ENCODE measurements at regions not wholly inside any gene's neighbourhood (a gene's known extent, or its start where the extent isn't known, plus 50 kb on each side); places are given as distances from the start of the nearest gene placed in this dataset.
A peak's percentile ranks its signal among the peaks of the same experiment; 100 is the strongest.
"Not testable (repeated sequence)": the region's sequence is repeated elsewhere in the genome, so short reads cannot be mapped to it uniquely, and the experiment has no call there.

DNA sequence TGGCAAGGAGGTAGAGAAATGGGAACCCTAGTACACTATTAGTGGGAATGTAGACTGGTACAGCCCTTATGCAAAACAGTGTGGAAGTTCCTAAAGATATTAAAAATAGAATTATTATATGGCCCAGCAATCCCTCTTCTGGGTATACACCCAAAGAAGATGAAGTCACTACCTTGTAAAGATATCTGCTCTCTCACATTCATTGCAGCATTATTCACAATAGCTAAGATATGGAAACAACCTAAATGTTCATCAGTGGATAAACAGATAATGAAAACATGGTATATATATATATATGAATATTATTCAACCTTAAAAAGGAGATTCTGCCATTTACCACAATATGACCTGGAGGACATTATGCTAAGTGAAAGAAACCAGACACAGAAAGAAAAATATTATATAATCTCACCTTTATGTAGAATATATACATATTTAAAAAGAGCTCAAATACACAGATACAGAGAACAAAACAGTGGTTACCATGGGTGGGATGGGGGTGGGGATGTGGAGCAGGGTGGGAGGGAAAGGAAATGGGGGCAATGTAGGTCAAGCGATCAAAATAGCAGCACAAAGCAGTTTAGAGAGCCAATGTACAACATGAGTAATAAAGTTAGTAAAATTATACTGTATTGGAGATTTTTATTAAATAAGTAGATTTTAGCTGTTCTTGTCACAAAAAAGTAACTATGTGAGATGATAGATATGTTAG is 138.6 kb downstream of the SPRY1 start:
- DNase-seq (ENCODE audit: low read depth), result no peak

DNA sequence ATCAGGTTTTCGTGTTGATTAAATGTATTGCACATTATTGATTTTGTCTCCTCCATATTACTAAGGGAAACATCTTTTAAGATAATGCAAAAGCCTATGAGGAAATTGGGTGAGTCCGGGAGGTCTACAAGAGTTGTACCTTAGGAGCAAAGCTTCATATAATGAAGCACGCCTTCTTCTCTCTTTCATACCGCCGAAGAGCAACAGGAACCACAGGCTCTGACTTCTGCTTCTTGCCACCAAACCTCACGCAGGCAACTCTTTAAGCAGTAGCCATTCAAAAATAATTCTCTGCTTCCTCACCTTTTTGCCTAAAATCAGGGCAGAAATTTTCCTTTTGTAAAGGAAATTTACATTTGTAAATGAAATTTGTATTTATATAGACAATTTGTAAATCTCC is 139.6 kb downstream of the SPRY1 start:
- DNase-seq (ENCODE audit: low read depth), result no peak

DNA sequence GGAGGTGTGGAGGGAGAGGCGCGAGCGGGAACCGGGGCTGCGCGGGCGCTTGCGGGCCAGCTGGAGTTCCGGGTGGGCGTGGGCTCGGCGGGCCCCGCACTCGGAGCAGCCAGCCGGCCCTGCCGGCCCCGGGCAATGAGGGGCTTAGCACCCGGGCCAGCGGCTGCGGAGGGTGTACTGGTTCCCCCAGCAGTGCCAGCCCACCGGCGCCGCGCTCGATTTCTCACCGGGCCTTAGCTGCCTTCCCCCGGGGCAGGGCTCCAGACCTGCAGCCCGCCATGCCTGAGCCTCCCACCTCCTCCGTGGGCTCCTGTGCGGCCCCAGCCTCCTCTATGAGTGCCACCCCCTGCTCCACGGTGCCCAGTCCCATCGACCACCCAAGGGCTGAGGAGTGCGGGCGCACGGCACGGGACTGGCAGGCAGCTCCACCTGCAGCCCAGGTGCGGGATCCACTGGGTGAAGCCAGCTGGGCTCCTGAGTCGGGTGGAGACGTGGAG is 141.4 kb downstream of the SPRY1 start:
- not testable (repeated sequence) for DNase-seq (ENCODE audit: low read depth)

DNA sequence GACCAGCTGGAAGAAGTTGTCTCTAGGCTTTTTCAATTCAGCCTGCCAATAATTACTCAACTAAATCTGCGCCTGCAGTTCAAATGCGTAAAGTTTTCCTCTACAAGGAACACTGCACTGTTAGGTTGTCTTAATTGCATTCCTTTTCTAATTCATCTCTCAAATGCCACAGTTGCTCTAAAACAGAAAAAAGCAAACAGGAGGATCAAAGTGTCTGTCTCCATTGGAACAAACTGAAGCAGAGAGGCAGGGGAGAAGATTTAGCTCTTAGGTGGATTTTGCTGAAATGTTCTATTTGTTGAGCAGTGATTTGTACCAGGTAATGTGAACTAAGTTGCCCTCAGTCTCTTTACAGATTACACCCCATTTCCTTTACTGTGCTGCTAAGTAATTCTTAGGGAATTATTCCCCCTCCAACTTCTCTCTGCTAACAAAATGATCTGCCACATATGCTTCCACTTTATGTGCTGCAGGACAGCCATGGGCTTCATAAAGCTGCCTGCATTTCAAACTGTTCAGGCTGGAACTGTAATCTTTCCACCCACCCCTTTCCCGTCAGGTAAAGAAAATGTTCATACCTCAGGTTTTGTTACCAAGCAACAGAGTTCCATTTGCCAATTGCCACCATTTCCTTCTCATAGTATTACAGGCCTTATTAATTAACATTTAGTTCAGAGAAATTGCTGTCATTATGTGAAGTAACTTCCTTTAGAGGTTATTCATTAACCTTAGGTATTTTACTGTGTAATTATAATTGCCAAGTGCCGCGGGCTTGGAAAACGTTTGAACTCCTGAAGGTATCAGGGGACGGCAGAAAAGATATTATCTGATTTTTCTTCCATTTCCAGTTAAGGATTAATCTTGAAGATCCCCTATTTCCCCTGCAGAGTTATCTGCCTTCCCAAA is 149.3 kb downstream of the SPRY1 start:
- DNase-seq (ENCODE audit: low read depth), result no peak

DNA sequence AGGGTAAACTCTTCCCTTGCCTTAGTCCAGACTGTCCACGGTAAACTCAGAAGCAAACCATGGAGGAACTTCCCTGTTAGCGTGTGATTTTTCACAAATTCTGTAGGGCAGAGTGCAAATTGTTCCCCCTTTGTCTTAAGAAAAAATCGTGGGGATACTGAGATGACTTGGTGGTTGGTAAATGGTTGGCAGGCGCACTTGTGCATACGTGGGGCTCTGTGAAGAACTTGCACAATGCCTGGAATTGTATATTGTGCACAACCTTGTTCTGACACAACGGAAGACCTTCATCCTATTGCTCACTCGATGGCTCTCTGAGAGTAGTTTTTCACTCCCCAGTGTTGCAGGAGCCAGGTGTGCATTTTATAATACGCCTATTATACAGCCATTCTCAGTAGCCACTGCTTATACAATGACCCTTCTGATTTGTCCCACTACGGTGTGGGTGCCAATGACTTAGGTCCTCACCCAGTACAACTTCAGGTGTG is 150.0 kb downstream of the SPRY1 start:
- DNase-seq (ENCODE audit: low read depth), result no peak

DNA sequence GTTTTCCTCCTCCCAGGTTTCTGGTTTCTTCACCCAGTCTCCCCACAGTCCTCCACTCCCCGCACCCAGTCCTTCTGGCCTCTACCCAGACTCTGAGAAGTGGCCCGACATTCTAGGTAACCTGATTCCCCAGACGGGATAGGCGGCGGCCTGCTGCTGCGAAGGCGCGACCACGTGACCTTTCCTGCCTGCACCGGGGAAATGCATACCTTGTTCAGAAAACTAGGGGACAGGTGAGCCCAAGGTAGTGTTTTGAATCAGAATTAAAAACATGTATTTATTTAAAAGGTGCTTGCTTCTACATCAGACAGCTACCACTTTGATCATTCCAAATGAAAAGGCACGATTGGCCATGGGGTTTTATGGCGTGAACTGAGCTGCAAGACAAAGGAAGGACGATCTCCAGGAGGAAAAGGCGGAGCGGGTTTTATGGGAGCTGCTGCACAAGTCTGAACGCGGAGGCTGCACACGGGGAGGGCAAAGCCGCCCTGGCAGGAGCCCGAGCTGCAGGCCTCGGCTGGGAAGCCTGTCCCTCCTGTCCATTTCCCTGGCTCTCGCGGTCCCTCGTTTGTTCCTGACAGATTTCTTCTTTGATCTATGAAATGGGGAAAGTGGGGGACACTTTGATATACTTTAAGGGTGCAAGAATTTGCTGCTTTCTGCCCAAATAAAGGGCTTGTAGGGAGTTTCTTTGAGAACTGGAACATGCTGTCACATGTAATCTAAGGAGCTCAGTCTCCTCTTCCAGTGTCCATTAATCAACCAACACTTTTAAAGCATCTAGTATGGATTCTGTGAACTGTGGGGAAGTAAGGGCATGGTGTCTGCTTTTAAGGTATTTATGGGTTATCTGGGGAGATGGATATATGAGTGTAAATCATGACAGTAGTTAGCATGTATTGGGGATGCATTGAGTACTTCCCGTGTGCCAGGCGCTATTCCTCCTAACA is 150.9 kb downstream of the SPRY1 start:
- DNase-seq (ENCODE audit: low read depth), result no peak

DNA sequence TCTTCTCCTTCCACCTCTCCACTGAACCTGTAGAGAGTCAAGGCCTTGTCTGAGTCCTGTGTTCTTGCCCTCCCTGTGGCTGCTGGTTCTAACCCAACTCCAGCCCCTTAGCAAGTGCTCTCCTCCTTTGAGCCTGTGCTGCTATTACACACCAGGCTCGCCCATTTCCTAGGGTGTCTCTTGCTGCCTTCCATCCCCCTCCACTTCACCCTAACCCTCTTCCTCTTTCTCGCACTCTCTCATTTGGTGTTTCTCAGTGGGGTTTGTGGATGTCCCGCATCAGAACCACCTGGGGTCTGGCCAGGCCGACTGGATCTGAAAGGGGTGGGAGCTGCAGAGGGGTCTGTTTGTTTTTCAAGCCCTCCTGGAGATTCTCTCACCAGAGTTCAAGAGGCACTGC is 156.7 kb downstream of the SPRY1 start:
- DNase-seq (ENCODE audit: low read depth), result no peak

DNA sequence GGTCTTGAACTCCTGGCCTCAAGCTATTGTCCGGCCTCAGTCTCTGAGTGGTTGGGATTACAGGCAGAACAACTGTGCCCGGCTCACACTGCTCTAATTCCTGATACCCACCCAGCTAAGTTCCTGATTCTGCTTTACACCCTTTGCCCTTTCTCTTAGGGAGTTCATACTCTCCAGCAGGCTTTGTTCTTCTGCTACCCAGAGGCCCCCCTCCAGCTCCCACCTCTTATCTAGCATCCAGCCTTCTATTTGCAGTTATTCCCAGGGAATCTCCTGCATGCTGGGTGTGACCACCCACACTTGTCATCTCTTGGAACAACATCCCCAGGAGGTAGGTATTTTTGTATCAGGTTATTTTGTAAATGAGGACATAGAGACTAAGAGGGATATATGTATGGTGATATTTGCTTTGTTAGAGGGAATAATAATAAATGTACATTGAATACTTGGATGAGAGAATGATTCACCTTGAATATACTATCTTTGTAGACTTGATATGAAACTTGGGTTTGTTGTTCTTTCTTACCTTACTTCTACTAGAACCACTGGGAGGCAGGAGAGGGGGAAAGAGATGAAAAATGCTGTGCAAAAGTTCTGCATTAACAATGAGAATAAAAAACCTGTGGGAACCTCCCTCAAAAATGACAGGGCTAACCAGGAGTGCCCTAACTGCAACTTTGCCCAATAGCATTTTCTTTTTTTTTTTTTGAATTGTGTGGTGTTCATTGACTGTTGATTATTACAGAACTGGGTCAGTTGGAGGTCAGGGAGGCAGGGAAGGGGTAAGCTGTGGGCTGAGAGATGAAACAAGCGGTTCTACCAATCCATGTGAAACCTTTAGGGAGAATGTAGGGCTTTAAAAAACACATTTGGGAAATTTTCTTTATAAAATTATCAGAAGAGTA is 157.4 kb downstream of the SPRY1 start:
- DNase-seq (ENCODE audit: low read depth), result no peak

DNA sequence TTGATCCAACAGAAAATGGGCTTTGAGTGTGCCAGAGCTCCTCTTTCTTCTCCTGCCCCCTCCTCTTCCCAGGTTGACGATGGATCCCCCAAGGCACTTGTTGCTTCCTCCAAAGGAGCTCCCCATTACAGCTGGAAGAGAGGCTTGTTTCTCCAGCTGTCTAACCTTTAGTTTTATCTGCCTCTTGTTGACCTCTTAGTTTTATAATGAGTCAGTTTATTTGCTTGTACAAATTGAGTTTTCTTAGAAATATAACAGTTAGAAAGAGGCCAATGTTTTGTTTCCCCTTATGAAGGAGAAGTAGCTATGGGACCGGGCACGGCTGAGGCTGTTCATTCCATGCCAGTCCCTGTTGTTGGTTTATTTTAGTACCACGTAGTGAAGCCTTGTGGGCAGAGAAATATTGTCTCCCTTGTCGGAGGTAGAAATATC is 158.2 kb downstream of the SPRY1 start:
- no peak for DNase-seq (ENCODE audit: low read depth)

DNA sequence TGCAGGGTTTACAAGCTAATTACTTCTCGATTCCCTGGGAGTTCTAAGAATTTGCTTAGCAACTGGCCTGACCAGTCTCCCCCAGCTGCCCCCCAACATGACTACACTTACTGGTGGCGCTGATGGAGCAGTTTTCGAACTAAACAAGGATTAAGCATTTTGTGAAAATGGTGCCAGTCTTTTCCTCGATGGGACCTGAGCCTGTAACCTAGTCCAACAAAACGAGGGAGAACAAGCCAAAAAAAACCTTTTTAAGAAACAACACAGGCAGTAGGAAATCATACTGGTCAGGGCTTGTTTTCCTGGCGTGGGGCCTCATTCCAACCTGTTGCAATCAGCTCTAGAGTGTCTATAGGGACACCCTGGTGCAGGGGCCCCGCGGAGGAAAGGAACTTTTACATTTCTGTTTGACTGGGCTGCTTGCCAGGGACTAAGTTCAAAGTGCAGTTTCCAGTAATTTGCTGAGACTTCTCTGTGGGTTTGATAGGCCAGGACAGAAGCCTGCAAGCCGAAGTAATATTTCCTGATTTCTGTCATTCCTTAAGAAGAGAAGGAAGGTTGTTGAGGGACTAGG is 158.7 kb downstream of the SPRY1 start:
- DNase-seq (ENCODE audit: low read depth), result peak; percentile 43

DNA sequence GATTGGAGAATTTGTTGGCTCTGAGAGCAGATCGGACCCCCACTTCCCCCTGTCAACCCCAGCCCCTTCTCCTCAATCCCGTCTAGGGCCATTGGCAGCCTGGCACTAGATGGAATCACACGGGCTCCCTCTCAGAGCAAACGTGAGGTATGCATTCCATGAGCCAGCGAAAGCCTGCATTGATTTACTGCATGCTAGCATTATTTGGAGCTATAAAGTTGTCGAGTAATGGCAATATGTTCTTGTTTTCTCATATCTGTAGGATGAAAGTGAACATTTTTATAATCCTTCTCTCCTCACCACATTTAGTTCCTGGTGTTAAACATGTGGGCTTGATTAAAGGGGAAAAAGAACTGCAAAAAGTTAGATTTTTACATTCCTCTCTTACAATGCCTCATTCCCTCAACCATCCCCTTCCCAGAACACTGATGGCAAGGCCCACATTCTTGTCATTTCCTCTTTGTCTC is 159.2 kb downstream of the SPRY1 start:
- no peak for DNase-seq (ENCODE audit: low read depth)

DNA sequence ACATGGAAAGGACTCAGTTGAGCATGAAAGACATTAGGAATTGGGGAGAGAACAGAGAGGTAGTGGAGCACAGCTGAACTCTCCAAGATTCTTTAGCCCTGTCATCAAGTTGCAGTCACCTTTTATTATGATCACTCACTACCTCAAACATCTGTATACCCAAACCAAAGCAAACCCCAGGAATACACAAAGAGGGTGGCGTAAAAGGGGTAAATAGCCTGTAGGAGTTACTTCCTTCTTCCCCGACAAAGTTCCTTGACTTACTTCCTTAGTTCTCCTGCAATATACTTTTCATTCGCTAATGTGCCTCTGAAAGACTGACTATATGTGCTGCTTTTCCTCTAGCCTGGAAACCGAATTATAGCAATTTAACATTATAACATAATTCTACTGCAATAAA is 159.9 kb downstream of the SPRY1 start:
- DNase-seq (ENCODE audit: low read depth), result no peak

DNA sequence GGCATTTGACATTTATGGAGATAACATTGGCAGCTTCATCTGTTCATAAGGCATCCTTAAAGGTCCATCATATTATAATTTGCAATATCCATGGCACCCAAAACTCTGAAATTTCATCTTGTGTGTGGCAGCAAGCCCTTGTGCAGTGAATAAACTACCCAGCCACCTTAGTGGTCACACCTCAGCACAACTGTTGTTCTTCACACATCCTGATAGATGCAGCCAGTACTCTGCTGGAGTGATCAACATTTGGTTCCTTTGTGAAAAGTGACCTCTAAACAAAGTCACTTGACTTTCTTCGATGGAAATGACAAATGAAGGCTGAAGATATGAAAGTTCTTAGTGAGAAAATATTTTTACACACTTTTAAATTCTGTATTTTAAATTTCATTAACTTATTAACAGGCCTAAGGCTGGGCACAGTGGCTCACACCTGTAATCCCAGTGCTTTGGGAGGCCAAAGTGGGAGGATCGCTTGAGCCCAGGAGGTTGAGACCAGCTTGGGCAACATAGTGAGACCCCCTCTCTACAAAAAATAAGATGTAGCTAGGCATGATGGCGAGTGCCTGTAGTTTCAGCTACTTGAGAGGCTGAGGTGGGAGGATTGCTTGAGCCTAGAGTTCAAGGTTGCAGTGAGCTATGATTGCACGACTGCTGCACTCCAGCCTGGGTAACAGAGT is 161.4 kb downstream of the SPRY1 start:
- DNase-seq (ENCODE audit: low read depth), result no peak

DNA sequence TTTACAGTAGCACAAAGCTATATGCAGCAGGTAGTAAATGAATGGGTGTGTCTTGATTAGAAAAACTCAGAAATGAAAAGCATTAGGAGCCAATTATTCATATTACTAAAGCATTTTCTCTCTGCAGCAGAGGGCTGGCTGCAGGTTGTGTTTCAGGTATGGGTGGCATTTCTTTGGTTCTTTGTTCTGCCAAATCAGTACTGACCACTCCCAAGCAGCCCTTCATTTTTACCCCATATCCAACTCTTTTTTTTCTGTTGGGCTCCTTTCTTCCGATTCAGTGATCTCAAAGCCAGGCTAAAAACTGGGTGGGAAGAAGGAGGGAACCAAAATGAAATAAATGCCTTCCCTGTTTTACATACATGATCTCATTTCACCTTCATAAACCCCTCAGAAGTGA is 162.3 kb downstream of the SPRY1 start:
- DNase-seq (ENCODE audit: low read depth), result no peak

DNA sequence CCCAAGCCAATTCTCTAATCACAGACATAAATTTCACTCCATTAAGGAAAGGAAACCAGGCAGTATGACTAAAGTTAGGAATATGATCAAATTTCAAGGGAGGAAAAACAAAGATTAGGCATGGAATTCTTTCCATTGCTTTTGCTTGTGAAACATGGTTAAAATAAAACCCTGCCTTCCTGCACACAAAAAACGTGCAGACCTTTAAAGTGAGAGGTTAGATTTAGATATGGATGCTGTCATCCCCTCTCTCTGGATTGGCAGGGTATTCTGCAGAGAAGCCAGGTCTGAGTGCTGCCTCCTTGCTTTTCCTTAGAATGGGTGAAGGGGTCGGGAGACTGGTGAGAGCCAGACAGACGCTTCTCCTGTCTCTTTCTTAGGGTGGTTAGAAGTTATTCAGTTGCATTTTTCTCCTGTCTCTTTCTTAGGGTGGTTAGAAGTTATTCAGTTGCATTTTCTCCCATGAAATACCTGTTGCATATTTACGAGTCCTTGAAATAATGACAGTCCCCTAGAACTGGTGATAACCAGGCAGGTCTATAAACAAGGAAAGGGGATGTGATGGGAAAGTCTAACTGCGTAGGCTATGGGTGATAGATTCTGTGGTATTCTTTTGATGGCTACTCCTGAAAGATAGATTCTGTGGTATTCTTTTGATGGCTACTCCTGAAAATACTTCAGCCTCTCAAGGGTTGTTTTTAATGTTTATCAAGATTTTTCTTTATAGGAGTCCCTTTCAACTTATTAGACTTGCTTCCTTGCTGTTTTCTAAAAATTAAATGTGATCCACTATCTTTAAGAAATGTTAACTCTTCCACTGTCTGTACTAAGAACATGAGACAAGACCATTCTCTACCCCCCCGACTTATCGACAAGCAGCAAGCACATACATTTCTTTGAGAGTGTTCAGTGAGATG is 163.6 kb downstream of the SPRY1 start:
- DNase-seq (ENCODE audit: low read depth), result peak; percentile 8

DNA sequence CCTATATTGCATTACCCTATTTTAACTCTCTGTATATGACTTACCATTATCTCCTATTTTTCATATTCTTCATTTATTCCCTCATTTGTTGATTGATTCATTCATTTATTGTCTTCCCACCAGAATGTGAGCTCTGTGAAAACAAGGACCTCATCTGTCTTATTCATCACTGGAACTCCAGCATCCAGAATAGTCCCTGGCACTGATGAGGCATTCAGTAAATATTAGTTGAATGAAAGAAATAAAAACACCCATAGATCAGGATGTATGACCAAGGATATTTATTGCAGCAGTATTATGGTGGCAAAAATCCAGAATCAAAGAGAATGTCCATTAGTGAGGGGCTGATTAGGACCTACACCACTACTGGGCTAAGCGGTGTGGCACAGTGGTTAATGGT is 164.9 kb downstream of the SPRY1 start:
- DNase-seq (ENCODE audit: low read depth), result no peak

DNA sequence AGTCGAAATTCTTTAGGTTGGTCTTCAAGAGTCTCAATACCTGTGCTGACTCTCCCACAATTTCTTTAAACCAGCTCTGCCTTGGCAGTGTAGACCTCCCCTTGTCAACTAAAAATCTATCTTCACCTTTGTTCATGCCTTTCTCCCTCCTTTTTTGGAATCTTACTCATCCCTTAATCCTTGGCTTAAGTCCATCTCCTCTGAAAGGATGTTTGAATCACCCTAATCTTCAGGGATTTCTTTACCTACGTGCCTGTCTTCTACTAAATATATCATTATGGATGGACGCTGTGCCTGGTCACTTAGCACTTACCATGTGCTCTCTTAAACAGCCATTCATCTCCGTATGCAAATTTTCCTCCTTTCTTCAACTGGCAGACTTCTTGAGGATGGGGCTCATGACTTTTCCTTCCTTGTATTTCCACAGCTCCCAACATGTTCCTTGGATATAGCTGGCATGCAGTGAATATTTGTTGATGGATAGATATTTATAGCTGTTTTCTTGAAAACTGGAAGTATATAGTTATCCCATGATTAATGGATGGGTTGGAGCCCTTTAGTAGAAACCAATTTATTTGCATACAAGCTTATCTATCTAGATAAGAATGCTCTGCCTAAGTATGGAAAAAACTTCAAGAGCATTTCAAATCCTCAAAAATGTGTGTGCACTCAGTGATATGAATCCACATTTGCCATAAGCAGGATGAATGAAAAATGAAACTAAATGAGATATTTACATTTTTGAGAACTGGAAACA is 166.6 kb downstream of the SPRY1 start:
- peak; percentile 31 for DNase-seq (ENCODE audit: low read depth)
